H9 (cell line): ENCODE measurements at regions not wholly inside any gene's neighbourhood (a gene's known extent, or its start where the extent isn't known, plus 50 kb on each side); places are given as distances from the start of the nearest gene placed in this dataset.

Source experiments
- DNase-seq: peaks from one replicate; pipeline ENCODE4 v3.0.0-alpha.2; 2017
- H2AFZ ChIP-seq: one replicate; pipeline ENCODE4 v1.6.1; 2013; ENCODE audit warnings: mild to moderate bottlenecking, low read length, control low read depth, moderate library complexity
- H2AK5ac ChIP-seq: 2 replicates; pipeline ENCODE4 v1.6.1; 2013; ENCODE audit warnings: low read length, control low read depth, mixed read lengths; ENCODE audit not compliant: insufficient read length
- H2BK120ac ChIP-seq: one replicate; pipeline ENCODE4 v1.6.1; 2013; ENCODE audit warnings: low read depth, mild to moderate bottlenecking, low read length, control low read depth, inconsistent platforms; ENCODE audit not compliant: poor library complexity, severe bottlenecking
- H2BK12ac ChIP-seq: 2 replicates; pipeline ENCODE4 v1.6.1; 2013; ENCODE audit warnings: low read length, control low read depth, mixed read lengths, low read depth; ENCODE audit not compliant: insufficient read length
- H2BK15ac ChIP-seq: 2 replicates; pipeline ENCODE4 v1.6.1; 2013; ENCODE audit warnings: low read depth, low read length, control low read depth
- H2BK20ac ChIP-seq: one replicate; pipeline ENCODE4 v1.6.1; 2013; ENCODE audit warnings: low read depth, mild to moderate bottlenecking, low read length, control low read depth, inconsistent platforms; ENCODE audit not compliant: poor library complexity, severe bottlenecking
- H2BK5ac ChIP-seq: 2 replicates; pipeline ENCODE4 v1.6.1; 2013; ENCODE audit warnings: low read length, control low read depth, mixed read lengths; ENCODE audit not compliant: insufficient read length
- H3K14ac ChIP-seq: 2 replicates; pipeline ENCODE4 v1.6.1; 2013; ENCODE audit warnings: low read length, control low read depth; ENCODE audit not compliant: insufficient read depth
- H3K18ac ChIP-seq: 2 replicates; pipeline ENCODE4 v1.6.1; 2013; ENCODE audit warnings: low read depth, mild to moderate bottlenecking, mixed read lengths, low read length, control low read depth; ENCODE audit not compliant: insufficient read length
- H3K23ac ChIP-seq: 2 replicates; pipeline ENCODE4 v1.6.1; 2013; ENCODE audit warnings: low read length, control low read depth, mixed read lengths, low read depth; ENCODE audit not compliant: insufficient read length
- H3K23me2 ChIP-seq: 2 replicates; pipeline ENCODE4 v1.6.1; 2013; ENCODE audit warnings: low read depth, mild to moderate bottlenecking, mixed read lengths, low read length, control low read depth; ENCODE audit not compliant: insufficient read length, poor library complexity, severe bottlenecking
- H3K27ac ChIP-seq: 2 replicates; pipeline ENCODE4 v1.5.1; 2013; ENCODE audit warnings: low read length, control low read depth, mixed read lengths, low read depth; ENCODE audit not compliant: insufficient read length
- H3K27me3 ChIP-seq: 2 replicates; pipeline ENCODE4 v1.6.1; 2013; ENCODE audit warnings: low read length, control low read depth, inconsistent platforms; ENCODE audit not compliant: insufficient read depth
- H3K4ac ChIP-seq: 2 replicates; pipeline ENCODE4 v1.6.1; 2013; ENCODE audit warnings: low read depth, mild to moderate bottlenecking, control low read depth, inconsistent platforms, low read length, moderate library complexity
- H3K4me1 ChIP-seq: 2 replicates; pipeline ENCODE4 v1.6.1; 2013; ENCODE audit warnings: low read length, control low read depth, inconsistent platforms; ENCODE audit not compliant: insufficient read depth
- H3K4me2 ChIP-seq: 2 replicates; pipeline ENCODE4 v1.6.1; 2013; ENCODE audit warnings: low read length, control low read depth, mixed read lengths; ENCODE audit not compliant: insufficient read length, insufficient read depth
- H3K56ac ChIP-seq: 2 replicates; pipeline ENCODE4 v1.6.1; 2013; ENCODE audit warnings: low read depth, mild to moderate bottlenecking, mixed read lengths, low read length, control low read depth; ENCODE audit not compliant: insufficient read length
- H3K79me1 ChIP-seq: 2 replicates; pipeline ENCODE4 v1.6.1; 2013; ENCODE audit warnings: low read depth, mild to moderate bottlenecking, moderate library complexity, low read length, control low read depth, inconsistent platforms; ENCODE audit not compliant: insufficient read depth, poor library complexity, severe bottlenecking
- H3K79me2 ChIP-seq: 2 replicates; pipeline ENCODE4 v1.6.1; 2013; ENCODE audit warnings: low read length, control low read depth, inconsistent platforms; ENCODE audit not compliant: insufficient read depth
- H3K9ac ChIP-seq: 2 replicates; pipeline ENCODE4 v1.6.1; 2013; ENCODE audit warnings: low read length, control low read depth, mixed read lengths; ENCODE audit not compliant: insufficient read length; ENCODE audit errors: extremely low read depth
- H3K9me3 ChIP-seq: one replicate; pipeline ENCODE4 v1.6.1; 2013; ENCODE audit warnings: low read depth, low read length, inconsistent platforms; ENCODE audit not compliant: control insufficient read depth
- H3T11ph ChIP-seq: one replicate; pipeline ENCODE4 v1.6.1; 2013; ENCODE audit warnings: mild to moderate bottlenecking, low read length, control low read depth, inconsistent platforms
- H4K20me1 ChIP-seq: one replicate; pipeline ENCODE4 v1.6.1; 2013; ENCODE audit not compliant: control insufficient read depth, insufficient read length, insufficient read depth
- H4K5ac ChIP-seq: 2 replicates; pipeline ENCODE4 v1.6.1; 2013; ENCODE audit warnings: low read depth, mild to moderate bottlenecking, mixed read lengths, low read length, control low read depth; ENCODE audit not compliant: insufficient read length
- H4K8ac ChIP-seq: replicated peaks from 2 replicates; pipeline ENCODE4 v1.6.1; 2013; ENCODE audit warnings: low read length, control low read depth, mixed read lengths, low read depth; ENCODE audit not compliant: insufficient read length
- H4K91ac ChIP-seq: 2 replicates; pipeline ENCODE4 v1.6.1; 2013; ENCODE audit warnings: low read depth, mild to moderate bottlenecking, moderate library complexity, mixed read lengths, low read length, control low read depth; ENCODE audit not compliant: insufficient read length
- H3K27ac Mint-ChIP-seq, 3 experiments: 2 replicates in 2 of 3; 3 replicates in 1 of 3; pipeline ENCODE4 v1.8.0; 2020 to 2021; ENCODE audit warnings: mixed read lengths in 3 of 3, mild to moderate bottlenecking in 1 of 3, moderate library complexity in 1 of 3
- H3K27me3 Mint-ChIP-seq: 2 replicates; pipeline ENCODE4 v1.8.0; 2021; ENCODE audit warnings: low read depth, mild to moderate bottlenecking, moderate library complexity, mixed read lengths
- H3K36me3 Mint-ChIP-seq, 3 experiments: 2 replicates in 2 of 3; 3 replicates in 1 of 3; pipeline ENCODE4 v1.8.0; 2020 to 2021; ENCODE audit warnings: low read depth in 3 of 3, mixed read lengths in 3 of 3; ENCODE audit not compliant: insufficient read depth in 1 of 3
- H3K4me1 Mint-ChIP-seq, 2 experiments: 2 replicates each; pipeline ENCODE4 v1.8.0; 2020; ENCODE audit warnings: mixed read lengths in 2 of 2
- H3K4me3 Mint-ChIP-seq, 2 experiments: 2 replicates in 1 of 2; 3 replicates in 1 of 2; pipeline ENCODE4 v1.8.0; 2020 to 2021; ENCODE audit warnings: mild to moderate bottlenecking in 2 of 2, mixed read lengths in 2 of 2, moderate library complexity in 1 of 2
- H3K9me3 Mint-ChIP-seq, 2 experiments: 2 replicates in 1 of 2; 3 replicates in 1 of 2; pipeline ENCODE4 v1.8.0; 2020; ENCODE audit warnings: mild to moderate bottlenecking in 2 of 2, mixed read lengths in 2 of 2, moderate library complexity in 1 of 2
- WGBS: extraction: QIAGEN DNeasy Blood & Tissue Kit; methylation state at CpG from one replicate; pipeline ENCODE4 v1.1.7; 2013; ENCODE audit warnings: missing lambda C conversion rate, low lambda C conversion rate, mixed read lengths; ENCODE audit not compliant: insufficient read length; ENCODE audit errors: extremely low coverage; 5-methylcytosine and 5-hydroxymethylcytosine counted together
- TF ChIP-seq, protein P1 (sequence below): fragments of 200-600 bp; sonication (generic); conservative IDR thresholded peaks from 3 replicates; pipeline ENCODE4 v1.8.0; 2021; ENCODE audit warnings: antibody characterized with exemption, mild to moderate bottlenecking

DNA sequence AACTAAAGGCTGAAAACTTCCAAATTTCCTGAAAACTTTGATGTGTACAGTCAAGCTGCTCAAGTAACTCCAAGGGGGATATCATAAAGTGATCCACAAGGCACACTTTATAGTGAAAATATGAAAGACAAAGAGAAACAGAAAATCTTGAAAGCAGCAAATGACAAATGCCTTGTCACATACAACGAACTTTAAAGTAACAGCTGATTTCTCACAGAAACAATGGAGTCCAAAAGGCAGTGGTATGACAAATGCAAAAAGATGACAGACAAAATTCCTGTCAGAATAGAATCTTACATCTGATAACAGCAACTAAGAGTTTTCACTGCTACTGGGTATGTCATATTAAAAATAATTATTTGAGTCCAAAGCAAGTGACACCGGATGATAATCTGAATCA is 1602.3 kb upstream of the PRR20A start:
- Histone ChIP-seq H3K4me1 (no peaks in the 10 kb centered on the region), H3K27ac (no peak overlapping the region), H2BK15ac (no peak overlapping the region), H4K5ac (no peak overlapping the region), H3T11ph (no peak overlapping the region), H3K23ac (no peak overlapping the region), H2BK12ac (no peak overlapping the region), H3K4ac (no peak overlapping the region), H2BK120ac (no peak overlapping the region), H4K8ac (no peak overlapping the region), H4K91ac (no peak overlapping the region), H4K20me1 (no peaks in the 10 kb centered on the region), H3K56ac (no peak overlapping the region), H2AK5ac (no peak overlapping the region), H3K79me1 (no peaks in the 10 kb centered on the region), H2BK5ac (no peak overlapping the region), H3K23me2 (no peaks in the 10 kb centered on the region), H2BK20ac (no peak overlapping the region), H3K18ac (no peak overlapping the region), H3K9me3 (no peaks in the 10 kb centered on the region), H2AFZ (no peak overlapping the region), H3K9ac (no peak overlapping the region), H3K4me2 (no peak overlapping the region), H3K79me2 (no peaks in the 10 kb centered on the region), H3K27me3 (no peaks in the 10 kb centered on the region), H3K14ac (no peak overlapping the region)
- Mint-ChIP-seq H3K4me1 (peaks cover 3% of the 10 kb centered on the region in 2 experiments; a peak in 1 of 4 replicates), H3K36me3 (peaks cover 8 to 16% (median 16%) of the 10 kb centered on the region in 3 experiments), H3K27ac (no peak overlapping the region), H3K9me3 (peaks cover 8 to 10% of the 10 kb centered on the region in 2 experiments; a peak in 3 of 5 replicates), H3K27me3 (no peaks in the 10 kb centered on the region), H3K4me3 (no peak overlapping the region)
- no CpG with 5 or more reads among the region's 2 CpGs for WGBS
- TF ChIP-seq, protein P1, sequence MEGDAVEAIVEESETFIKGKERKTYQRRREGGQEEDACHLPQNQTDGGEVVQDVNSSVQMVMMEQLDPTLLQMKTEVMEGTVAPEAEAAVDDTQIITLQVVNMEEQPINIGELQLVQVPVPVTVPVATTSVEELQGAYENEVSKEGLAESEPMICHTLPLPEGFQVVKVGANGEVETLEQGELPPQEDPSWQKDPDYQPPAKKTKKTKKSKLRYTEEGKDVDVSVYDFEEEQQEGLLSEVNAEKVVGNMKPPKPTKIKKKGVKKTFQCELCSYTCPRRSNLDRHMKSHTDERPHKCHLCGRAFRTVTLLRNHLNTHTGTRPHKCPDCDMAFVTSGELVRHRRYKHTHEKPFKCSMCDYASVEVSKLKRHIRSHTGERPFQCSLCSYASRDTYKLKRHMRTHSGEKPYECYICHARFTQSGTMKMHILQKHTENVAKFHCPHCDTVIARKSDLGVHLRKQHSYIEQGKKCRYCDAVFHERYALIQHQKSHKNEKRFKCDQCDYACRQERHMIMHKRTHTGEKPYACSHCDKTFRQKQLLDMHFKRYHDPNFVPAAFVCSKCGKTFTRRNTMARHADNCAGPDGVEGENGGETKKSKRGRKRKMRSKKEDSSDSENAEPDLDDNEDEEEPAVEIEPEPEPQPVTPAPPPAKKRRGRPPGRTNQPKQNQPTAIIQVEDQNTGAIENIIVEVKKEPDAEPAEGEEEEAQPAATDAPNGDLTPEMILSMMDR, result no peak
- no peak for DNase-seq
